ENCODE measurements at regions not wholly inside any gene's neighbourhood (a gene's known extent, or its start where the extent isn't known, plus 50 kb on each side); places are given as distances from the start of the nearest gene placed in this dataset.

DNA sequence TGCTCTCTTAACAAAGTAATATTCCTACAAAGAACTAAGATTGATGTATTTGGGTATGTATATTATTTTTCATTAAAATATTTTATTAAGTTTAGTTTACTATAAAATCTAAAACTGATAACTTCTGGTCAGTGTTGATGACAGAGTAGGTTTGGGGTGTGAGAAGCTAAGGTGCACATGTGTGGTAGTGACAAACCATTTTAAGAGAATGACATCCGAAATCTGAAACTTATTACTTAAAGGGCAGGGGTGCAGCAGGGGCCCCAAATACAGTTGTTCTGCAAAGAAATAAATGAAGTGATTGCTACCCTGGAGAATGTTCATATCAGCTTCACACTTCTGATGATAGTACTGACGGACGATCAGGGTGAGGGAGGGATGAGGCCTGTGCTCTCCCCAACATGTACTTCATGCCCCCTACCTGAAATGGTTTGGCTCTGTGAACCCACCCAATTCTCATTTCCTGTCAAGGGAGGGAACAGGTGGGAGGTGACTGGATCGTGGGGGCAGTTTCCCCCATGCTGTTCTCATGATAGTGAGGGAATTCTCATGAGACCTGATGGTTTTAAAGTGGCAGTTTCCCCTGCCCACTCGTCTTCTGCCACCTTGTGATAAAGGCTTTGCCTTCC, 125.3 kb upstream of the RFX3 start:
- TF ChIP-seq POLR2A (IDR thresholded peaks at IDR 0.05): no peak
- TF ChIP-seq, protein P1, sequence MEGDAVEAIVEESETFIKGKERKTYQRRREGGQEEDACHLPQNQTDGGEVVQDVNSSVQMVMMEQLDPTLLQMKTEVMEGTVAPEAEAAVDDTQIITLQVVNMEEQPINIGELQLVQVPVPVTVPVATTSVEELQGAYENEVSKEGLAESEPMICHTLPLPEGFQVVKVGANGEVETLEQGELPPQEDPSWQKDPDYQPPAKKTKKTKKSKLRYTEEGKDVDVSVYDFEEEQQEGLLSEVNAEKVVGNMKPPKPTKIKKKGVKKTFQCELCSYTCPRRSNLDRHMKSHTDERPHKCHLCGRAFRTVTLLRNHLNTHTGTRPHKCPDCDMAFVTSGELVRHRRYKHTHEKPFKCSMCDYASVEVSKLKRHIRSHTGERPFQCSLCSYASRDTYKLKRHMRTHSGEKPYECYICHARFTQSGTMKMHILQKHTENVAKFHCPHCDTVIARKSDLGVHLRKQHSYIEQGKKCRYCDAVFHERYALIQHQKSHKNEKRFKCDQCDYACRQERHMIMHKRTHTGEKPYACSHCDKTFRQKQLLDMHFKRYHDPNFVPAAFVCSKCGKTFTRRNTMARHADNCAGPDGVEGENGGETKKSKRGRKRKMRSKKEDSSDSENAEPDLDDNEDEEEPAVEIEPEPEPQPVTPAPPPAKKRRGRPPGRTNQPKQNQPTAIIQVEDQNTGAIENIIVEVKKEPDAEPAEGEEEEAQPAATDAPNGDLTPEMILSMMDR (IDR thresholded peaks at IDR 0.05): no peak
